Nephron progenitor cell (in vitro differentiated cells): ENCODE measurements at regions not wholly inside any gene's neighbourhood (a gene's known extent, or its start where the extent isn't known, plus 50 kb on each side); places are given as distances from the start of the nearest gene placed in this dataset.

Experiments
- DNase-seq: peaks from one replicate; pipeline ENCODE4 v3.0.0; 2021
- H3K27ac Mint-ChIP-seq: 2 replicates; pipeline ENCODE4 v1.8.0; 2021; ENCODE audit warnings: mild to moderate bottlenecking, moderate library complexity, mixed read lengths
- H3K27me3 Mint-ChIP-seq: 2 replicates; pipeline ENCODE4 v1.8.0; 2021; ENCODE audit warnings: mild to moderate bottlenecking, low read depth, mixed read lengths; ENCODE audit not compliant: poor library complexity
- H3K36me3 Mint-ChIP-seq: 2 replicates; pipeline ENCODE4 v1.8.0; 2021; ENCODE audit warnings: low read depth, mixed read lengths
- H3K4me1 Mint-ChIP-seq: 2 replicates; pipeline ENCODE4 v1.8.0; 2021; ENCODE audit warnings: mixed read lengths
- H3K4me3 Mint-ChIP-seq: 2 replicates; pipeline ENCODE4 v1.8.0; 2021; ENCODE audit warnings: mild to moderate bottlenecking, moderate library complexity, mixed read lengths
- H3K9me3 Mint-ChIP-seq: 2 replicates; pipeline ENCODE4 v1.8.0; 2021; ENCODE audit warnings: mild to moderate bottlenecking, moderate library complexity, mixed read lengths
- CTCF ChIP-seq: fragments of 200-600 bp; sonication (generic); IDR thresholded peaks from 2 replicates; pipeline ENCODE4 v1.5.0; 2021; ENCODE audit warnings: antibody characterized with exemption

DNA sequence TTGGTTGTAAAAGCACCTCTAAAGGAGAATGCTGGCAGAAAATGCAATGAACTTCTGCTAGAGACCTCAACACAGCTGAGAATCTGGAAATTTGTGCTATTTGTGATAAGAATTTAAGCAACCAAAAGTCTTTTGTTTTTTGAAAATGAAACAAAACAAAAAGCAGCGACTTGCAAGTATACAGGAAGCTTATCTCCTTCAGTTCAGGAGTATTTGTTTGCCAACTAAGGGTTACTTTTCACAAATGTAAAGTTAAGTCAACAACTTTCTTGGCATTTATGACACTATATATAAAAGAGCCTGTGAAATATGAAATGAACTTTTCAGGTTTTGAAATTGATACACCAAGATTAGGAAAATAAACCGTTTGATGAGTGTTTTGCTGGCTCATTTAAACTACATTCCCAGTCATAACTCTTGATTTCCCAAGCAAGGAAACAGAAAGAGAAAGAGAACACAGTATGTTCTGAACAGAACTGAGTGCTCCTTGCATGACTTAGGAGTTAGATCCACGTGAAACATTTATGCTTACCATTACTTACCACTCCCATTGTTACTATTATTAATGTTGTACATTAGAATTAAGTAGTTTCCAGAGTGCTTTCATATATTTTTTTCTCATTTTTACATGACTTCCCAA is 92.3 kb upstream of the COL8A1 start:
- Mint-ChIP-seq H3K4me1 (no peaks in the 10 kb centered on the region), H3K9me3 (no peaks in the 10 kb centered on the region), H3K27ac (no peak overlapping the region), H3K36me3 (no peaks in the 10 kb centered on the region), H3K27me3 (peaks cover 7% of the 10 kb centered on the region), H3K4me3 (no peak overlapping the region)
- TF ChIP-seq CTCF = no peak
- DNase-seq = no peak

GRCh38 chr3:99544786-99545281 is 93.6 kb upstream of the COL8A1 start:
- Mint-ChIP-seq H3K27ac (no peak overlapping the region), H3K4me1 (no peaks in the 10 kb centered on the region), H3K36me3 (no peaks in the 10 kb centered on the region), H3K27me3 (peaks cover 7% of the 10 kb centered on the region), H3K9me3 (no peaks in the 10 kb centered on the region), H3K4me3 (no peak overlapping the region)
- no peak for DNase-seq
- no peak for TF ChIP-seq CTCF

- H3K27ac Mint-ChIP-seq = no peak overlapping the region
- H3K36me3 Mint-ChIP-seq = no peaks in the 10 kb centered on the region
- DNase-seq = no peak
- TF ChIP-seq CTCF = no peak
- peaks cover 7% of the 10 kb centered on the region for H3K27me3 Mint-ChIP-seq
- H3K4me1 Mint-ChIP-seq = no peaks in the 10 kb centered on the region
- H3K9me3 Mint-ChIP-seq = no peaks in the 10 kb centered on the region
- no peak overlapping the region for H3K4me3 Mint-ChIP-seq
These were observed 94.6 kb upstream of the COL8A1 start for GRCh38 chr3:99543796-99544195.

DNA sequence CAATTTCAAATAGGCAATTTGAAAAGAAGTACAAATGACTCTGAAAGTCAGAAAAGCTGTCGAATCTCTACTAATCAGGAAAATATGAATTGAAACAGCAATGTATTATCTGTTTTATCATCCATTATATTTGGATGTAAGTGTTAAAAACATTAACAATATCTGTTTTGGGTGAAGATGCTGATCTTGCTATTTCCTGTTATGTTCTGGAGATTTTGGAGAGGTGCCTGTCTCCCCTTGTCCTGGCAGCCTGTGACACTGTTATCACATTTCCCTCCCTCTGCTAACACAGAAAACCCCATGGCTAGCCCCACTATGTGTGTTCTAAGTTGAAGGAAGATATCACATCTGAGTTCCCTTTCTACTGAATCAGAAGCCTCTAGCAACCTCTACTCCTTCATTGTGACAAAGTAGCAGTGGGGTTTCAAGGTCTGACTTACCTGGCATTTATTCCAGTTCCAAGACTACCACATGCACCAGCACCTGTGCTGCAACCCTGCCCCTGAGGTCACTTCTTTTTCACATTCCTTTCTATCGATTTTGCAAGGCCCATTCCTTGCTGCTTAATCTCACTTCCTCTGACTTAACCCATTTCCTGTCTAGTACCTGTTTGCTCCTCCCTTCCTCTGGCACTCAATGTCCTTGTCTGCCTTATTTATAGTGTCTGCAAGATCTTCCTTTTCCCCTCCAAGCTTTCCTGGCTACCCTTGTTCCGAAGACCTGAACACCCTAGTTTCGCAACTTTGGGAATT is 95.5 kb upstream of the COL8A1 start:
- H3K4me1 Mint-ChIP-seq = no peaks in the 10 kb centered on the region
- peaks cover 7% of the 10 kb centered on the region for H3K27me3 Mint-ChIP-seq
- no peak for DNase-seq
- H3K36me3 Mint-ChIP-seq = no peaks in the 10 kb centered on the region
- H3K9me3 Mint-ChIP-seq = no peaks in the 10 kb centered on the region
- H3K27ac Mint-ChIP-seq = no peak overlapping the region
- TF ChIP-seq CTCF = no peak
- no peak overlapping the region for H3K4me3 Mint-ChIP-seq

- H3K4me1 Mint-ChIP-seq = no peaks in the 10 kb centered on the region
- H3K36me3 Mint-ChIP-seq = no peaks in the 10 kb centered on the region
- H3K4me3 Mint-ChIP-seq = no peak overlapping the region
- H3K27ac Mint-ChIP-seq = no peak overlapping the region
- no peaks in the 10 kb centered on the region for H3K9me3 Mint-ChIP-seq
- peaks cover 7% of the 10 kb centered on the region for H3K27me3 Mint-ChIP-seq
- no peak for DNase-seq
- TF ChIP-seq CTCF = no peak
These were observed 97.2 kb upstream of the COL8A1 start for GRCh38 chr3:99541181-99541580.
